GM19025 (cell line): ENCODE measurements at regions not wholly inside any gene's neighbourhood (a gene's known extent, or its start where the extent isn't known, plus 50 kb on each side); places are given as distances from the start of the nearest gene placed in this dataset.

ENCODE experiments used
- ATAC-seq: cut with Tn5 transposase; IDR thresholded peaks from one replicate; pipeline ENCODE4 v1.9.1; 2021; ENCODE audit warnings: mild to moderate bottlenecking, low read depth, moderate library complexity; ENCODE audit not compliant: unreplicated experiment

GRCh38 chr5:4345850-4346249 lies 750.2 kb downstream of the IRX1 start:
- ATAC-seq = no peak

- no peak for ATAC-seq
Observed at GRCh38 chr5:4348423-4348822, 752.8 kb downstream of the IRX1 start.

- no peak for ATAC-seq
Observed at GRCh38 chr5:4348919-4349318, 753.3 kb downstream of the IRX1 start.

- no peak for ATAC-seq
Observed at GRCh38 chr5:4356201-4356600, 760.6 kb downstream of the IRX1 start.

- no peak for ATAC-seq
Observed at GRCh38 chr5:4359847-4360246, 764.2 kb downstream of the IRX1 start.

- no peak for ATAC-seq
Observed at GRCh38 chr5:4361753-4362152, 766.1 kb downstream of the IRX1 start.

GRCh38 chr5:4362411-4362810 lies 766.8 kb downstream of the IRX1 start:
- ATAC-seq = no peak

GRCh38 chr5:4363045-4363444 lies 767.4 kb downstream of the IRX1 start:
- ATAC-seq = no peak

GRCh38 chr5:4366628-4367027 lies 771.0 kb downstream of the IRX1 start:
- no peak for ATAC-seq

- no peak for ATAC-seq
Observed at GRCh38 chr5:4370218-4370617, 769.9 kb upstream of the ADAMTS16 start.

GRCh38 chr5:4372481-4372880 lies 767.6 kb upstream of the ADAMTS16 start:
- no peak for ATAC-seq

GRCh38 chr5:4373051-4373820 lies 766.9 kb upstream of the ADAMTS16 start:
- ATAC-seq = no peak

GRCh38 chr5:4374866-4375265 lies 765.3 kb upstream of the ADAMTS16 start:
- ATAC-seq = no peak

GRCh38 chr5:4375640-4376039 lies 764.5 kb upstream of the ADAMTS16 start:
- no peak for ATAC-seq

- no peak for ATAC-seq
Observed at GRCh38 chr5:4383102-4383501, 757.0 kb upstream of the ADAMTS16 start.

GRCh38 chr5:4383518-4384198 lies 756.5 kb upstream of the ADAMTS16 start:
- no peak for ATAC-seq

- ATAC-seq = no peak
Observed at GRCh38 chr5:4384649-4385048, 755.5 kb upstream of the ADAMTS16 start.

- no peak for ATAC-seq
Observed at GRCh38 chr5:4386152-4386551, 754.0 kb upstream of the ADAMTS16 start.

GRCh38 chr5:4387290-4387689 lies 752.8 kb upstream of the ADAMTS16 start:
- no peak for ATAC-seq

- no peak for ATAC-seq
Observed at GRCh38 chr5:4395752-4396151, 744.4 kb upstream of the ADAMTS16 start.

GRCh38 chr5:4405614-4406219 lies 734.4 kb upstream of the ADAMTS16 start:
- ATAC-seq = no peak

- no peak for ATAC-seq
Observed at GRCh38 chr5:4410151-4410550, 730.0 kb upstream of the ADAMTS16 start.
